Thyroid gland (tissue), 4 donors: ENCODE measurements at regions not wholly inside any gene's neighbourhood (a gene's known extent, or its start where the extent isn't known, plus 50 kb on each side); places are given as distances from the start of the nearest gene placed in this dataset.

ENCODE experiments used
- CTCF ChIP-seq, 6 experiments: fragments of 200-600 bp in 3 of 6; fragments of 450-650 bp in 3 of 6; sonication (generic) in 3 of 6; IDR thresholded peaks; one replicate each; pipeline ENCODE4 v1.5.1; 2016 to 2019; ENCODE audit warnings: antibody characterized with exemption in 6 of 6, mild to moderate bottlenecking in 2 of 6, inconsistent platforms in 1 of 6, moderate library complexity in 1 of 6
- POLR2A ChIP-seq, 2 donors: fragments of 450-650 bp; IDR thresholded peaks; one replicate each; pipeline ENCODE4 v1.6.1; 2017; ENCODE audit warnings: antibody characterized with exemption in 2 of 2, mild to moderate bottlenecking in 2 of 2, moderate library complexity in 1 of 2

GRCh38 chr10:30215623-30216022 lies 133.5 kb downstream of the MTPAP start:
- TF ChIP-seq CTCF (IDR thresholded peaks at IDR 0.05), result no peak
- no peak for TF ChIP-seq POLR2A (IDR thresholded peaks at IDR 0.05)
